ENCODE measurements at regions not wholly inside any gene's neighbourhood (a gene's known extent, or its start where the extent isn't known, plus 50 kb on each side); places are given as distances from the start of the nearest gene placed in this dataset.

DNA sequence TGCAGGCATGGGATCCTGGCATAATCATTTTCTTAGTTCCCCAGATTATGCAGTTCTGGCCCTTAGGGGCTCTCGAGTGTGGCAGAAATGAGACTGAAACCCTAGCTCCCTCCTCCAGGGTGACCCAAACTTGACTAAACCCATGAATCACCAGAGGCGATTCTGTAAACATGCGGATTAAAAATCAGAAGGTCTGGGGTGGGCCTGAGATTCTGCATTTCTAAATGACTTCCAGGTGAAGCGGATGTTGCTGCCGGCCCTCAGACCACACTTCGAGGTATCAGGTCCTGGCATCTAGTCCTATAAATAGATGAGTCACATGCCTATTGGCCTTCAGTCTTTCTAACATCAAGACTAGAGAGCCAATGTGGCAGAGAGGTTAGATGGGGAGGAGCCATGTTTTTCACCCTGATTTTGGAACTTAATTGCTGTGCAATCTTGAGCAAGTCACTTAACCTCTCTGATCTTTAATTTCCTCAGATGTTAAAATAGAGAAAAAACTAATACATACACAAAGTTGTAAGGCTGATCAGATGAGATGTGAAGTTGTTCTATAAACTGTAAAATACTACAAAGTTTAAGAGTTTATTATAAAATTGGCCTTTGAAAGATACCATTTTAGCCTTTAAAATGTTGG is 431.2 kb downstream of the FOXO1 start:
- intact Hi-C loops (cut with DNase I) = no loop called here
- 90% methylated on average over 3 of the region's 6 CpGs for WGBS (ENCODE audit: insufficient coverage, low coverage, low lambda C conversion rate, missing lambda C conversion rate)
- ATAC-seq = no peak
- Histone ChIP-seq H3K27ac (no peak overlapping the region), H3K4me3 (no peak overlapping the region), H3K27me3 (no peaks in the 10 kb centered on the region), H3K9me3 (no peaks in the 10 kb centered on the region), H3K4me1 (peaks cover 0 to 4% (median 0%) of the 10 kb centered on the region in 4 donors), H3K36me3 (no peaks in the 10 kb centered on the region)
- DNase-seq = no peak
- TF ChIP-seq, protein P1, sequence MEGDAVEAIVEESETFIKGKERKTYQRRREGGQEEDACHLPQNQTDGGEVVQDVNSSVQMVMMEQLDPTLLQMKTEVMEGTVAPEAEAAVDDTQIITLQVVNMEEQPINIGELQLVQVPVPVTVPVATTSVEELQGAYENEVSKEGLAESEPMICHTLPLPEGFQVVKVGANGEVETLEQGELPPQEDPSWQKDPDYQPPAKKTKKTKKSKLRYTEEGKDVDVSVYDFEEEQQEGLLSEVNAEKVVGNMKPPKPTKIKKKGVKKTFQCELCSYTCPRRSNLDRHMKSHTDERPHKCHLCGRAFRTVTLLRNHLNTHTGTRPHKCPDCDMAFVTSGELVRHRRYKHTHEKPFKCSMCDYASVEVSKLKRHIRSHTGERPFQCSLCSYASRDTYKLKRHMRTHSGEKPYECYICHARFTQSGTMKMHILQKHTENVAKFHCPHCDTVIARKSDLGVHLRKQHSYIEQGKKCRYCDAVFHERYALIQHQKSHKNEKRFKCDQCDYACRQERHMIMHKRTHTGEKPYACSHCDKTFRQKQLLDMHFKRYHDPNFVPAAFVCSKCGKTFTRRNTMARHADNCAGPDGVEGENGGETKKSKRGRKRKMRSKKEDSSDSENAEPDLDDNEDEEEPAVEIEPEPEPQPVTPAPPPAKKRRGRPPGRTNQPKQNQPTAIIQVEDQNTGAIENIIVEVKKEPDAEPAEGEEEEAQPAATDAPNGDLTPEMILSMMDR (IDR thresholded peaks at IDR 0.05) = no peak
- no peak for TF ChIP-seq POLR2A (IDR thresholded peaks at IDR 0.05)

DNA sequence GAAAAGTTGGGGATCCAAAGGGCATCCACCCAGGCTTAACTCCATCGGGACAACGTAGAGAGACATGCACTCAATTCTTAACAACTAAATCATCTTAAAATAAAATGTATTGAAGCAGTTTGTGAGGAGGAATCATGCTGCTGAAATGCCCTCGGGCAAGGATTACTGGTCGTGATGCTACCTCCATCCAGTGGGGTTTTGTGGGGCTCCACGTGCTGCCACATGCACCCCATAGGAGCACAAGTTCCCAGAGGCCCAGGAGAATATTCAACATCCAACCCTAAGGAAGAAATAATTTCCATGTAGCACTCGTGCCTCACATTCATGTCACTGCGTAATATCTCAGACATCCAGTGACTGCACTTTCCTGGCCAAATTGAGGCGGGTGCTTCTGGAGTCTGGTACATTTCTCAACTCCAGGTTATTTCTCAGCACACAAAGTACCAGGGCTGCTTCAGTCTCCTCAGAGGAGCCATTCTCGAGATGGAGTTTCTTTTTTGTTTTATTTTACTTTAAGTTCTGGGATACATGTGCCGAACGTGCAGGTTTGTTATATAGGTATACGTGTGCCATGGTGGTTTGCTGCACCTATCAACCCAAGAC is 429.8 kb downstream of the FOXO1 start:
- H3K27ac ChIP-seq = peak overlapping the region in 1 of 3 donors; percentile 54
- ATAC-seq (peak in 1 of 4 donors; percentile 5), DNase-seq (no peak)
- no peaks in the 10 kb centered on the region for H3K36me3 ChIP-seq
- no peaks in the 10 kb centered on the region for H3K9me3 ChIP-seq
- intact Hi-C loops (cut with DNase I) = no loop called here
- H3K4me1 ChIP-seq = peaks cover 0 to 4% (median 0%) of the 10 kb centered on the region in 4 donors
- TF ChIP-seq, protein P1 (IDR thresholded peaks at IDR 0.05) = no peak
- no peak for TF ChIP-seq POLR2A (IDR thresholded peaks at IDR 0.05)
- no peaks in the 10 kb centered on the region for H3K27me3 ChIP-seq
- no peak overlapping the region for H3K4me3 ChIP-seq
- WGBS (ENCODE audit: insufficient coverage, low coverage, low lambda C conversion rate, missing lambda C conversion rate) = 73% methylated on average over 8 of the region's 12 CpGs

DNA sequence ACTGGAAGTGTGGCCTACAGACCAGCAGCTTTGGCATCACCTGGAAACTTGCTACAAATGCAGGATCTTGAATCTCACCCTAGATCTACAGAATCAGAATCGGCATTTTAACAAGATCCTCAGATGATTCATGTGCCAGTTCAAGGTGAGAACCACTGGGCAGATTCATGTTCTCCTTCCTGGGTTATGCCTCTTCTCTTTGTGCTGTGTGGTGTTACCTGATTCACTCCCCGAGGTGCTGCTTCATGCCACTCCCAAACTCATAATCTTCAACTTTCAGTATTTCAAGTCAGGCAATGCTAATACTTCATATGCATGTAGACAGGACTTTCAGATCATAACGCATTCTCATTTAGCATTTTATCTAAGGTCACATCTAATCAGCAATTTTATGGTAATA is 427.7 kb downstream of the FOXO1 start:
- Histone ChIP-seq H3K9me3 (no peaks in the 10 kb centered on the region), H3K4me3 (no peak overlapping the region), H3K36me3 (no peaks in the 10 kb centered on the region), H3K27me3 (no peaks in the 10 kb centered on the region), H3K27ac (no peak overlapping the region), H3K4me1 (peaks cover 0 to 4% (median 0%) of the 10 kb centered on the region in 4 donors)
- WGBS (ENCODE audit: insufficient coverage, low coverage, low lambda C conversion rate, missing lambda C conversion rate) = 95% methylated on average over 2 of the region's 3 CpGs
- TF ChIP-seq, protein P1 (IDR thresholded peaks at IDR 0.05) = no peak
- TF ChIP-seq POLR2A (IDR thresholded peaks at IDR 0.05) = no peak
- intact Hi-C loops (cut with DNase I) = no loop called here
- ATAC-seq (no peak), DNase-seq (no peak)

DNA sequence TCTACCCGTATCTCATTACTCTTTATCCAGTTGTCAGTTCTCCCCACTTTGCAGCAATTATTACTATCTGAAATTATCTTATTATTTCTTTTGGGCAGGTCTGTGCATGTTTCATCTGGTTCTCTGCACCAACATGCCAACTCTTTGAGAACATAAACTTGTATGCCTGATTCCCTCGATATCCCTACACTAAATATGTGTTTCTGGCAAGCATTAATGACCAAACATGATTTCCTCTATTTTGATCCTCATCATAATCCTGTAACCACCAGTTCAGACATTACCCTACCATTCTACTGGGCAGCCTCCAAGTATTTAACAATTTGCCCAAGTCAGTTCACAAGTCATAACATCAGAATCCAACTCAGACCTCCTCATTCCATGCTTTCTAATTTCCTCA is 426.1 kb downstream of the FOXO1 start:
- no peak overlapping the region for H3K27ac ChIP-seq
- no peaks in the 10 kb centered on the region for H3K27me3 ChIP-seq
- ATAC-seq (no peak), DNase-seq (no peak)
- peaks cover 0 to 4% (median 0%) of the 10 kb centered on the region in 4 donors for H3K4me1 ChIP-seq
- H3K4me3 ChIP-seq = no peak overlapping the region
- TF ChIP-seq, protein P1 (IDR thresholded peaks at IDR 0.05) = no peak
- no peak for TF ChIP-seq POLR2A (IDR thresholded peaks at IDR 0.05)
- 73% methylated on average over 2 of the region's 2 CpGs for WGBS (ENCODE audit: insufficient coverage, low coverage, low lambda C conversion rate, missing lambda C conversion rate)
- intact Hi-C loops (cut with DNase I) = no loop called here
- no peaks in the 10 kb centered on the region for H3K9me3 ChIP-seq
- H3K36me3 ChIP-seq = no peaks in the 10 kb centered on the region

All from right lobe of liver (tissue), 6 donors.